PC-3 (cell line): ENCODE measurements at regions not wholly inside any gene's neighbourhood (a gene's known extent, or its start where the extent isn't known, plus 50 kb on each side); places are given as distances from the start of the nearest gene placed in this dataset.

Source experiments
- ATAC-seq: fragments of 200-7000 bp; cut with Tn5 transposase; 2 replicates; pipeline ENCODE4 v1.9.1; 2020; ENCODE audit warnings: mild to moderate bottlenecking, moderate library complexity
- BruUV-seq: library from RNA; stranded (reverse); fragments of 400-500 nt; replicated peaks from 2 replicates; lab custom pipeline; 2021; lab: Mats Ljungman, UMichigan
- CTCF ChIA-PET: fragments of 300-600 bp; sonication (Branson Sonifier 250); formaldehyde crosslinking; loops from one replicate; lab custom pipeline; 2022; ENCODE audit warnings: antibody characterized with exemption; lab: Charles Lee
- POLR2A ChIA-PET: fragments of 300-600 bp; sonication (Branson Sonifier 250); formaldehyde crosslinking; loops from one replicate; lab custom pipeline; 2022; ENCODE audit warnings: antibody characterized with exemption; ENCODE audit not compliant: unreplicated experiment; lab: Charles Lee
- DNase-seq: peaks from one replicate; pipeline ENCODE4 v3.0.0-alpha.2; 2015
- H2AFZ ChIP-seq: fragments of 300-600 bp; sonication (generic); 2 replicates; pipeline ENCODE4 v1.6.0; 2016; ENCODE audit warnings: antibody characterized with exemption, low read length
- H3F3A ChIP-seq: fragments of 300-600 bp; sonication (generic); one replicate; pipeline ENCODE4 v1.6.0; 2017; ENCODE audit warnings: antibody characterized with exemption, low read length, control low read depth, mild to moderate bottlenecking; ENCODE audit not compliant: unreplicated experiment
- H3K27ac ChIP-seq: fragments of 300-600 bp; sonication (generic); 2 replicates; pipeline ENCODE4 v1.5.1; 2016; ENCODE audit warnings: mild to moderate bottlenecking, low read length
- H3K27me3 ChIP-seq: fragments of 300-600 bp; sonication (generic); 2 replicates; pipeline ENCODE4 v1.6.1; 2016; ENCODE audit warnings: low read length, mixed read lengths
- H3K36me3 ChIP-seq: fragments of 300-600 bp; sonication (generic); 2 replicates; pipeline ENCODE4 v1.6.1; 2016; ENCODE audit warnings: low read depth, mixed run types, low read length, mixed read lengths
- H3K4me1 ChIP-seq: fragments of 300-600 bp; sonication (generic); 2 replicates; pipeline ENCODE4 v1.5.1; 2016; ENCODE audit warnings: low read length; ENCODE audit not compliant: insufficient read depth
- H3K4me2 ChIP-seq: fragments of 300-600 bp; sonication (generic); 2 replicates; pipeline ENCODE4 v1.6.0; 2016; ENCODE audit warnings: low read length
- H3K4me3 ChIP-seq: fragments of 300-600 bp; sonication (generic); 2 replicates; pipeline ENCODE4 v1.5.1; 2016; ENCODE audit warnings: mild to moderate bottlenecking, low read length, mixed read lengths
- H3K79me2 ChIP-seq: fragments of 300-600 bp; sonication (generic); 2 replicates; pipeline ENCODE4 v1.6.1; 2017; ENCODE audit warnings: low read length, mixed read lengths
- H3K9ac ChIP-seq: fragments of 300-600 bp; sonication (generic); 2 replicates; pipeline ENCODE4 v1.6.0; 2016; ENCODE audit warnings: mild to moderate bottlenecking, low read length
- H3K9me2 ChIP-seq: fragments of 300-600 bp; sonication (generic); replicated peaks from 2 replicates; pipeline ENCODE4 v1.6.1; 2016; ENCODE audit warnings: mixed run types, low read length, mixed read lengths
- H3K9me3 ChIP-seq: fragments of 300-600 bp; sonication (generic); 2 replicates; pipeline ENCODE4 v1.6.1; 2016; ENCODE audit warnings: low read length, mixed read lengths
- H4K20me1 ChIP-seq: fragments of 300-600 bp; sonication (generic); 2 replicates; pipeline ENCODE4 v1.6.1; 2016; ENCODE audit warnings: low read length, mixed read lengths
- CTCF ChIP-seq: fragments of 300-600 bp; sonication (generic); conservative IDR thresholded peaks from 2 replicates; pipeline ENCODE4 v1.5.1; 2017; ENCODE audit warnings: antibody characterized with exemption, low read depth, mild to moderate bottlenecking, low read length
- EZH2 ChIP-seq: fragments of 300-600 bp; sonication (generic); IDR thresholded peaks from one replicate; pipeline ENCODE4 v1.6.1; 2017; ENCODE audit warnings: antibody characterized with exemption, mild to moderate bottlenecking, low read length; ENCODE audit not compliant: unreplicated experiment
- EZH2phosphoT487 ChIP-seq: fragments of 300-600 bp; sonication (generic); IDR thresholded peaks from 2 replicates; pipeline ENCODE4 v1.6.1; 2018; ENCODE audit warnings: mild to moderate bottlenecking, antibody characterized with exemption, low read length, borderline replicate concordance
- intact Hi-C: fragments of 100-400 bp; cut with micrococcal nuclease; formaldehyde crosslinking; loops from 2 replicates; pipeline ENCODE4 v1.9.0; 2023

- H3F3A ChIP-seq: no peaks in the 10 kb centered on the region
- no peak overlapping the region for H3K27ac ChIP-seq
- no TSS peak for BruUV-seq
- ChIA-PET CTCF (no interaction called here), POLR2A (no interaction called here)
- no peak for DNase-seq
- intact Hi-C loops: no loop called here
- no peak overlapping the region for H2AFZ ChIP-seq
- no peaks in the 10 kb centered on the region for H3K4me1 ChIP-seq
- H3K79me2 ChIP-seq: no peaks in the 10 kb centered on the region
- H3K4me2 ChIP-seq: no peak overlapping the region
- TF ChIP-seq EZH2 (no peak), CTCF (no peak), EZH2phosphoT487 (no peak)
- H3K27me3 ChIP-seq: no peaks in the 10 kb centered on the region
- H3K36me3 ChIP-seq: no peaks in the 10 kb centered on the region
- H4K20me1 ChIP-seq: no peaks in the 10 kb centered on the region
- no peaks in the 10 kb centered on the region for H3K9me3 ChIP-seq
- H3K4me3 ChIP-seq: no peak overlapping the region
- H3K9me2 ChIP-seq: no peaks in the 10 kb centered on the region
- no peak for ATAC-seq
- no peak overlapping the region for H3K9ac ChIP-seq
Observed at GRCh38 chr5:8949908-8950307, 596.0 kb downstream of the SEMA5A start.

GRCh38 chr5:8952147-8952546, 593.7 kb downstream of the SEMA5A start:
- Histone ChIP-seq H3K9me2 (no peaks in the 10 kb centered on the region), H3K79me2 (no peaks in the 10 kb centered on the region), H3K27ac (no peak overlapping the region), H2AFZ (no peak overlapping the region), H3K4me1 (no peaks in the 10 kb centered on the region), H3K4me2 (no peak overlapping the region), H3K27me3 (no peaks in the 10 kb centered on the region), H3K9me3 (no peaks in the 10 kb centered on the region), H3K36me3 (no peaks in the 10 kb centered on the region), H3F3A (no peaks in the 10 kb centered on the region), H4K20me1 (no peaks in the 10 kb centered on the region), H3K9ac (no peak overlapping the region), H3K4me3 (no peak overlapping the region)
- no TSS peak for BruUV-seq
- ChIA-PET CTCF (no interaction called here), POLR2A (no interaction called here)
- DNase-seq: no peak
- TF ChIP-seq CTCF (no peak), EZH2phosphoT487 (no peak), EZH2 (no peak)
- intact Hi-C loops: no loop called here
- ATAC-seq: no peak

- intact Hi-C loops: no loop called here
- DNase-seq (no peak), ATAC-seq (no peak)
- CTCF ChIA-PET: no interaction called here
- no peak overlapping the region for H3K4me2 ChIP-seq
- H3K9me2 ChIP-seq: no peaks in the 10 kb centered on the region
- POLR2A ChIA-PET: no interaction called here
- H3K9ac ChIP-seq: no peak overlapping the region
- H3K9me3 ChIP-seq: no peaks in the 10 kb centered on the region
- H3F3A ChIP-seq: no peaks in the 10 kb centered on the region
- no peak overlapping the region for H3K27ac ChIP-seq
- TF ChIP-seq EZH2 (no peak), EZH2phosphoT487 (no peak)
- no peaks in the 10 kb centered on the region for H3K4me1 ChIP-seq
- H2AFZ ChIP-seq: no peak overlapping the region
- H4K20me1 ChIP-seq: no peaks in the 10 kb centered on the region
- BruUV-seq: no TSS peak
- no peaks in the 10 kb centered on the region for H3K27me3 ChIP-seq
- H3K79me2 ChIP-seq: no peaks in the 10 kb centered on the region
- H3K4me3 ChIP-seq: no peak overlapping the region
- no peaks in the 10 kb centered on the region for H3K36me3 ChIP-seq
Observed at GRCh38 chr5:8953016-8953415, 592.9 kb downstream of the SEMA5A start.
